Activated CD4-positive, alpha-beta T cell treated with anti-CD3 and anti-CD28 coated beads for 36 hours (primary cell): ENCODE measurements at regions not wholly inside any gene's neighbourhood (a gene's known extent, or its start where the extent isn't known, plus 50 kb on each side); places are given as distances from the start of the nearest gene placed in this dataset.
A peak's percentile ranks its signal among the peaks of the same experiment; 100 is the strongest.
"Not testable (repeated sequence)": the region's sequence is repeated elsewhere in the genome, so short reads cannot be mapped to it uniquely, and the experiment has no call there.

Experiments used
- ATAC-seq: fragments of 200-7000 bp; cut with Tn5 transposase; one replicate; pipeline ENCODE4 v1.10.0; 2021; ENCODE audit warnings: mild to moderate bottlenecking, moderate library complexity
- CTCF ChIA-PET: fragments of 350-600 bp; sonication (Branson Sonifier 250); formaldehyde crosslinking; loops from one replicate; lab custom pipeline; 2021; ENCODE audit warnings: antibody characterized with exemption; lab: Charles Lee
- POLR2A ChIA-PET: fragments of 350-600 bp; sonication (Branson Sonifier 250); formaldehyde crosslinking; loops from one replicate; lab custom pipeline; 2021; ENCODE audit warnings: antibody characterized with exemption, inconsistent platforms; lab: Charles Lee
- DNase-seq: peaks from one replicate; pipeline ENCODE4 v3.0.0-alpha.2; 2020
- H3K27ac Mint-ChIP-seq: one replicate; pipeline ENCODE4 v1.8.0; 2021; ENCODE audit warnings: mixed read lengths
- H3K27me3 Mint-ChIP-seq: one replicate; pipeline ENCODE4 v1.8.0; 2021; ENCODE audit warnings: mixed read lengths
- H3K36me3 Mint-ChIP-seq: one replicate; pipeline ENCODE4 v1.8.0; 2021; ENCODE audit warnings: low read depth, mixed read lengths
- H3K4me1 Mint-ChIP-seq: one replicate; pipeline ENCODE4 v1.8.0; 2021; ENCODE audit warnings: mixed read lengths
- H3K4me3 Mint-ChIP-seq: one replicate; pipeline ENCODE4 v1.8.0; 2021; ENCODE audit warnings: mild to moderate bottlenecking, moderate library complexity, mixed read lengths
- H3K9me3 Mint-ChIP-seq: one replicate; pipeline ENCODE4 v1.8.0; 2021; ENCODE audit warnings: low read depth, mixed read lengths
- intact Hi-C, 2 experiments: fragments of 100-400 bp; cut with DNase I in 1 of 2; cut with micrococcal nuclease in 1 of 2; formaldehyde crosslinking; loops; one replicate each; pipeline versions ENCODE4 v1.14.2 to v1.15.1; 2022 to 2024; cut with DNase I, micrococcal nuclease

GRCh38 chr15:32276200-32276830 lies 126.8 kb downstream of the GOLGA8K start:
- H3K36me3 Mint-ChIP-seq, H3K4me3 Mint-ChIP-seq, H3K9me3 Mint-ChIP-seq, H3K27me3 Mint-ChIP-seq, POLR2A ChIA-PET, CTCF ChIA-PET, H3K4me1 Mint-ChIP-seq, H3K27ac Mint-ChIP-seq, intact Hi-C loops, DNase-seq: not testable (repeated sequence)
- ATAC-seq = peak; percentile 47

- intact Hi-C loops, POLR2A ChIA-PET, H3K4me1 Mint-ChIP-seq, H3K27me3 Mint-ChIP-seq, CTCF ChIA-PET, DNase-seq, H3K4me3 Mint-ChIP-seq, H3K9me3 Mint-ChIP-seq, H3K27ac Mint-ChIP-seq, H3K36me3 Mint-ChIP-seq, ATAC-seq: not testable (repeated sequence)
These were observed 149.1 kb downstream of the GOLGA8K start for GRCh38 chr15:32253958-32254357.

- H3K4me1 Mint-ChIP-seq, H3K27me3 Mint-ChIP-seq, H3K4me3 Mint-ChIP-seq, H3K9me3 Mint-ChIP-seq, intact Hi-C loops, ATAC-seq, H3K27ac Mint-ChIP-seq, H3K36me3 Mint-ChIP-seq, DNase-seq, CTCF ChIA-PET, POLR2A ChIA-PET: not testable (repeated sequence)
These were observed 153.9 kb downstream of the GOLGA8K start for GRCh38 chr15:32249207-32249606.

GRCh38 chr15:32243727-32244126 lies 159.4 kb downstream of the GOLGA8K start:
- POLR2A ChIA-PET, H3K4me3 Mint-ChIP-seq, ATAC-seq, intact Hi-C loops, H3K36me3 Mint-ChIP-seq, H3K27me3 Mint-ChIP-seq, H3K27ac Mint-ChIP-seq, DNase-seq, H3K9me3 Mint-ChIP-seq, H3K4me1 Mint-ChIP-seq, CTCF ChIA-PET: not testable (repeated sequence)

GRCh38 chr15:32242780-32243528 lies 160.1 kb downstream of the GOLGA8K start:
- not testable (repeated sequence) for H3K36me3 Mint-ChIP-seq, ATAC-seq

GRCh38 chr15:32227410-32228114 lies 175.5 kb downstream of the GOLGA8K start:
- POLR2A ChIA-PET, H3K4me1 Mint-ChIP-seq, H3K27me3 Mint-ChIP-seq, ATAC-seq, H3K27ac Mint-ChIP-seq, CTCF ChIA-PET, intact Hi-C loops, H3K4me3 Mint-ChIP-seq, H3K9me3 Mint-ChIP-seq, H3K36me3 Mint-ChIP-seq, DNase-seq: not testable (repeated sequence)

More at GRCh38 chr15:32242780-32243528, 160.1 kb downstream of the GOLGA8K start:
- CTCF ChIA-PET, intact Hi-C loops, H3K4me3 Mint-ChIP-seq, H3K27me3 Mint-ChIP-seq, H3K9me3 Mint-ChIP-seq, DNase-seq, H3K27ac Mint-ChIP-seq, H3K4me1 Mint-ChIP-seq, POLR2A ChIA-PET: not testable (repeated sequence)

GRCh38 chr15:32222716-32223115 lies 180.4 kb downstream of the GOLGA8K start:
- no peaks in the 10 kb centered on the region for H3K4me1 Mint-ChIP-seq
- no peaks in the 10 kb centered on the region for H3K36me3 Mint-ChIP-seq
- POLR2A ChIA-PET = no interaction called here
- no peak overlapping the region for H3K4me3 Mint-ChIP-seq
- peaks cover 6% of the 10 kb centered on the region for H3K27me3 Mint-ChIP-seq
- CTCF ChIA-PET = no interaction called here
- ATAC-seq (no peak), DNase-seq (no peak)
- peaks cover 19% of the 10 kb centered on the region for H3K9me3 Mint-ChIP-seq
- H3K27ac Mint-ChIP-seq = no peak overlapping the region
- intact Hi-C loops = no loop called here
